Effector memory CD8-positive, alpha-beta T cell (primary cell): ENCODE measurements at regions not wholly inside any gene's neighbourhood (a gene's known extent, or its start where the extent isn't known, plus 50 kb on each side); places are given as distances from the start of the nearest gene placed in this dataset.

ENCODE experiments used
- ATAC-seq: fragments of 150-1000 bp; cut with Tn5 transposase; replicated peaks from 2 replicates; pipeline ENCODE4 v1.10.0; 2021; ENCODE audit warnings: mild to moderate bottlenecking, moderate library complexity
- DNase-seq, 3 experiments: peaks; one replicate each; pipeline ENCODE4 v3.0.0; 2021
- H3K27ac Mint-ChIP-seq, 2 donors: one replicate each; pipeline ENCODE4 v1.8.0; 2022; ENCODE audit warnings: mild to moderate bottlenecking in 2 of 2, mixed read lengths in 2 of 2, moderate library complexity in 2 of 2
- H3K27me3 Mint-ChIP-seq, 2 donors: one replicate each; pipeline ENCODE4 v1.8.0; 2022; ENCODE audit warnings: mixed read lengths in 2 of 2
- H3K36me3 Mint-ChIP-seq: one replicate; pipeline ENCODE4 v1.8.0; 2022; ENCODE audit warnings: mild to moderate bottlenecking, moderate library complexity, mixed read lengths; ENCODE audit not compliant: insufficient read depth
- H3K4me1 Mint-ChIP-seq, 2 donors: one replicate each; pipeline ENCODE4 v1.8.0; 2022; ENCODE audit warnings: low read depth in 2 of 2, mixed read lengths in 2 of 2
- H3K4me3 Mint-ChIP-seq, 2 donors: one replicate each; pipeline ENCODE4 v1.8.0; 2022; ENCODE audit warnings: mild to moderate bottlenecking in 2 of 2, mixed read lengths in 2 of 2, moderate library complexity in 2 of 2
- H3K9me3 Mint-ChIP-seq, 2 donors: one replicate each; pipeline ENCODE4 v1.8.0; 2022; ENCODE audit warnings: mixed read lengths in 2 of 2

GRCh38 chr22:49244466-49245420 is 582.9 kb downstream of the BRD1 start:
- Mint-ChIP-seq H3K4me3 (no peak overlapping the region), H3K9me3 (no peaks in the 10 kb centered on the region), H3K27ac (no peak overlapping the region), H3K27me3 (peaks cover 0 to 48% of the 10 kb centered on the region in 2 donors), H3K36me3 (no peaks in the 10 kb centered on the region), H3K4me1 (no peaks in the 10 kb centered on the region)
- ATAC-seq, result no peak
- no peak for DNase-seq

- Mint-ChIP-seq H3K27ac (no peak overlapping the region), H3K4me1 (no peaks in the 10 kb centered on the region), H3K9me3 (no peaks in the 10 kb centered on the region), H3K27me3 (peaks cover 0 to 50% of the 10 kb centered on the region in 2 donors), H3K4me3 (no peak overlapping the region), H3K36me3 (no peaks in the 10 kb centered on the region)
- ATAC-seq, result no peak
- DNase-seq, result no peak
Measured at GRCh38 chr22:49243965-49244364, 583.7 kb downstream of the BRD1 start.

- no peaks in the 10 kb centered on the region for H3K36me3 Mint-ChIP-seq
- ATAC-seq, result no peak
- no peak overlapping the region for H3K4me3 Mint-ChIP-seq
- no peaks in the 10 kb centered on the region for H3K9me3 Mint-ChIP-seq
- H3K4me1 Mint-ChIP-seq, result no peaks in the 10 kb centered on the region
- H3K27ac Mint-ChIP-seq, result no peak overlapping the region
- H3K27me3 Mint-ChIP-seq, result peaks cover 0 to 53% of the 10 kb centered on the region in 2 donors
- DNase-seq, result no peak
Measured at GRCh38 chr22:49243335-49243734, 584.3 kb downstream of the BRD1 start.

- ATAC-seq (no peak), DNase-seq (no peak)
- Mint-ChIP-seq H3K36me3 (no peaks in the 10 kb centered on the region), H3K4me3 (no peak overlapping the region), H3K4me1 (no peaks in the 10 kb centered on the region), H3K27me3 (peaks cover 0 to 56% of the 10 kb centered on the region in 2 donors), H3K9me3 (no peaks in the 10 kb centered on the region), H3K27ac (no peak overlapping the region)
Measured at GRCh38 chr22:49242480-49242879, 585.2 kb downstream of the BRD1 start.

GRCh38 chr22:49241174-49241851 is 586.4 kb downstream of the BRD1 start:
- H3K27me3 Mint-ChIP-seq, result peaks cover 0 to 64% of the 10 kb centered on the region in 2 donors

GRCh38 chr22:49240472-49240871 is 587.2 kb downstream of the BRD1 start:
- DNase-seq (no peak), ATAC-seq (no peak)
- Mint-ChIP-seq H3K27me3 (peaks cover 0 to 64% of the 10 kb centered on the region in 2 donors), H3K36me3 (no peaks in the 10 kb centered on the region), H3K4me3 (no peak overlapping the region), H3K9me3 (no peaks in the 10 kb centered on the region), H3K27ac (no peak overlapping the region), H3K4me1 (no peaks in the 10 kb centered on the region)

More at GRCh38 chr22:49241174-49241851, 586.4 kb downstream of the BRD1 start:
- H3K4me1 Mint-ChIP-seq, result no peaks in the 10 kb centered on the region
- H3K27ac Mint-ChIP-seq, result no peak overlapping the region
- no peak overlapping the region for H3K4me3 Mint-ChIP-seq
- DNase-seq (no peak), ATAC-seq (no peak)
- H3K36me3 Mint-ChIP-seq, result no peaks in the 10 kb centered on the region
- H3K9me3 Mint-ChIP-seq, result no peaks in the 10 kb centered on the region

- no peak overlapping the region for H3K27ac Mint-ChIP-seq
- DNase-seq (no peak), ATAC-seq (no peak)
- peaks cover 0 to 64% of the 10 kb centered on the region in 2 donors for H3K27me3 Mint-ChIP-seq
- H3K4me1 Mint-ChIP-seq, result no peaks in the 10 kb centered on the region
- no peaks in the 10 kb centered on the region for H3K9me3 Mint-ChIP-seq
- H3K36me3 Mint-ChIP-seq, result no peaks in the 10 kb centered on the region
- H3K4me3 Mint-ChIP-seq, result no peak overlapping the region
Measured at GRCh38 chr22:49240016-49240380, 587.7 kb downstream of the BRD1 start.

- H3K9me3 Mint-ChIP-seq, result no peaks in the 10 kb centered on the region
- ATAC-seq, result no peak
- DNase-seq, result no peak
- no peak overlapping the region for H3K27ac Mint-ChIP-seq
- H3K4me1 Mint-ChIP-seq, result no peaks in the 10 kb centered on the region
- no peak overlapping the region for H3K4me3 Mint-ChIP-seq
- H3K36me3 Mint-ChIP-seq, result no peaks in the 10 kb centered on the region
- peaks cover 0 to 58% of the 10 kb centered on the region in 2 donors for H3K27me3 Mint-ChIP-seq
Measured at GRCh38 chr22:49239264-49240015, 588.2 kb downstream of the BRD1 start.

GRCh38 chr22:49238181-49239141 is 589.2 kb downstream of the BRD1 start:
- no peaks in the 10 kb centered on the region for H3K36me3 Mint-ChIP-seq
- H3K4me1 Mint-ChIP-seq, result no peaks in the 10 kb centered on the region
- no peaks in the 10 kb centered on the region for H3K9me3 Mint-ChIP-seq
- no peak for DNase-seq
- peaks cover 0 to 56% of the 10 kb centered on the region in 2 donors for H3K27me3 Mint-ChIP-seq
- H3K4me3 Mint-ChIP-seq, result no peak overlapping the region
- ATAC-seq, result no peak
- H3K27ac Mint-ChIP-seq, result no peak overlapping the region

GRCh38 chr22:49237703-49238102 is 590.0 kb downstream of the BRD1 start:
- Mint-ChIP-seq H3K4me3 (no peak overlapping the region), H3K27me3 (peaks cover 0 to 55% of the 10 kb centered on the region in 2 donors), H3K36me3 (no peaks in the 10 kb centered on the region), H3K9me3 (no peaks in the 10 kb centered on the region), H3K27ac (no peak overlapping the region), H3K4me1 (no peaks in the 10 kb centered on the region)
- DNase-seq, result no peak
- no peak for ATAC-seq

GRCh38 chr22:49237279-49237678 is 590.4 kb downstream of the BRD1 start:
- Mint-ChIP-seq H3K27me3 (peaks cover 0 to 58% of the 10 kb centered on the region in 2 donors), H3K4me3 (no peak overlapping the region), H3K27ac (no peak overlapping the region), H3K4me1 (no peaks in the 10 kb centered on the region), H3K9me3 (no peaks in the 10 kb centered on the region), H3K36me3 (no peaks in the 10 kb centered on the region)
- ATAC-seq (no peak), DNase-seq (no peak)

- H3K4me3 Mint-ChIP-seq, result no peak overlapping the region
Measured at GRCh38 chr22:49236541-49237075, 591.1 kb downstream of the BRD1 start.

More at GRCh38 chr22:49236541-49237075, 591.1 kb downstream of the BRD1 start:
- Mint-ChIP-seq H3K36me3 (no peaks in the 10 kb centered on the region), H3K27ac (no peak overlapping the region), H3K4me1 (no peaks in the 10 kb centered on the region), H3K27me3 (peaks cover 0 to 60% of the 10 kb centered on the region in 2 donors), H3K9me3 (no peaks in the 10 kb centered on the region)
- ATAC-seq, result no peak
- DNase-seq, result no peak
